ENCODE measurements at regions not wholly inside any gene's neighbourhood (a gene's known extent, or its start where the extent isn't known, plus 50 kb on each side); places are given as distances from the start of the nearest gene placed in this dataset.
"Not testable (repeated sequence)": the region's sequence is repeated elsewhere in the genome, so short reads cannot be mapped to it uniquely, and the experiment has no call there.

DNA sequence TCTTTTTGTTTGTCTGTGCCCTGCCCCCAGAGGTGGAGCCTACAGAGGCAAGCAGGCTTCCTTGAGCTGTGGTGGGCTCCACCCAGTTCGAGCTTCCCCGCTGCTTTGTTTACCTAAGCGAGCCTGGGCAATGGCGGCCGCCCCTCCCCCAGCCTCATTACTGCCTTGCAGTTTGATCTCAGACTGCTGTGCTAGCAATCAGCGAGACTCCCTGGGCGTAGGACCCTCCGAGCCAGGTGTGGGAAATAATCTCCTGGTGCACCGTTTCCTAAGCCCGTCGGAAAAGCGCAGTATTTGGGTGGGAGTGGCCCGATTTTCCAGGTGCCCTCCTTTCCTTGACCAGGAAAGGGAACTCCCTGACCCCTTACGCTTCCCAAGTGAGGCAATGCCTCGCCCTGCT is 78.6 kb upstream of the HAND2 start:
- TF ChIP-seq EP300 (IDR thresholded peaks at IDR 0.05; ENCODE audit: low read depth); POLR2A (IDR thresholded peaks at IDR 0.05); POLR2AphosphoS5 (IDR thresholded peaks at IDR 0.05): not testable (repeated sequence)
- TF ChIP-seq, protein P1, sequence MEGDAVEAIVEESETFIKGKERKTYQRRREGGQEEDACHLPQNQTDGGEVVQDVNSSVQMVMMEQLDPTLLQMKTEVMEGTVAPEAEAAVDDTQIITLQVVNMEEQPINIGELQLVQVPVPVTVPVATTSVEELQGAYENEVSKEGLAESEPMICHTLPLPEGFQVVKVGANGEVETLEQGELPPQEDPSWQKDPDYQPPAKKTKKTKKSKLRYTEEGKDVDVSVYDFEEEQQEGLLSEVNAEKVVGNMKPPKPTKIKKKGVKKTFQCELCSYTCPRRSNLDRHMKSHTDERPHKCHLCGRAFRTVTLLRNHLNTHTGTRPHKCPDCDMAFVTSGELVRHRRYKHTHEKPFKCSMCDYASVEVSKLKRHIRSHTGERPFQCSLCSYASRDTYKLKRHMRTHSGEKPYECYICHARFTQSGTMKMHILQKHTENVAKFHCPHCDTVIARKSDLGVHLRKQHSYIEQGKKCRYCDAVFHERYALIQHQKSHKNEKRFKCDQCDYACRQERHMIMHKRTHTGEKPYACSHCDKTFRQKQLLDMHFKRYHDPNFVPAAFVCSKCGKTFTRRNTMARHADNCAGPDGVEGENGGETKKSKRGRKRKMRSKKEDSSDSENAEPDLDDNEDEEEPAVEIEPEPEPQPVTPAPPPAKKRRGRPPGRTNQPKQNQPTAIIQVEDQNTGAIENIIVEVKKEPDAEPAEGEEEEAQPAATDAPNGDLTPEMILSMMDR (IDR thresholded peaks at IDR 0.05) = not testable (repeated sequence)

Measured in transverse colon (tissue), 4 donors.